ENCODE measurements at regions not wholly inside any gene's neighbourhood (a gene's known extent, or its start where the extent isn't known, plus 50 kb on each side); places are given as distances from the start of the nearest gene placed in this dataset.

DNA sequence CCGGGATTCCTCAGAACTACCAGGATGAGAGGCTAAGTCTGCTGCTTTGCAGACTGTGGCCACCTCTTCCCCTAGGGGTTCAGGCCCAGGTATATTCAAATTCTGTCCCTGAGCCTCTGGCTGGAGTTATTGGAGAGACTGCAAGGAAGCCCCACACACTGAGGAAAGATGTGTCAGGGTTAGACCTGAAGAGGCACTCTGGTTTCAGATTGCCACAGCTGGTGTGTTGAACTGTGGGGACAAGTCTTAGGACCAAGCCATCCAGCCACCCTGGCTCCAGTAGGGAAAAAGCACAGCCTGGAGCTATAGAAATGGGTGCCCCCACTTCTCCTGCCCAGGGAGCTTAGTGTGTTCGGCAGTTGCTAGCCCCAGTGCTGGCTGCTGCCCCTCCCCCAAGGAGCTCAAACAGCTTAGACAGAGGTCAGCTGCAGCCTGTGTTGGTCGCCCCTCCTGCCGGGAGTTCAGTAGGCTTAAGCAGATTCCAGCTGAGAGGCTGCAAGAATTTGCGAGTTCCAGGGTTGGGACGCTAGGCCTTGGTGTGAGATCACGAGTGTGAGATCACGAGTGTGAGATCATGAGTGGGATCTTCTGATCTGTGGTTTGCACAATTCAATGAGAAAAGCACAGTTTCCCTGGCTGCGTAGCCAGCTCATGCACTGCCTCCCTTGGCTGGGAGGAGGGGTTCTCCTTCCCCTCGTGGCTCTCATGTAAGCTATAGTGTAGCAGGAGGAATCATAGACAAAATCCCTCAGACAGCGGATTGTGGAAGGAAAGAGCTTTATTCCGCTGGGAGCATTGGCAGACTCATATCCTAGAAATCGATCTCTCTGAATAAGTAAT is 552.1 kb upstream of the CHORDC1 start:
- no peak overlapping the region for H3K27ac Mint-ChIP-seq

GRCh38 chr11:90770007-90770406 is 547.2 kb upstream of the CHORDC1 start:
- intact Hi-C loops (cut with micrococcal nuclease), result no loop called here

More for the DNA sequence above, 552.1 kb upstream of the CHORDC1 start:
- no peak for DNase-seq
- Mint-ChIP-seq H3K27me3 (ENCODE audit: low read depth in 3 of 3) (no peaks in the 10 kb centered on the region), H3K4me1 (no peaks in the 10 kb centered on the region), H3K9me3 (peaks cover 9 to 23% (median 16%) of the 10 kb centered on the region in 7 donors), H3K4me3 (no peak overlapping the region), H3K36me3 (no peaks in the 10 kb centered on the region)
- H3K79me2 ChIP-seq (ENCODE audit: insufficient read depth, low read length), result no peaks in the 10 kb centered on the region
- no peak overlapping the region for H2AFZ ChIP-seq (ENCODE audit: insufficient read depth, low read depth, low read length, poor library complexity, severe bottlenecking)
- peaks cover 12 to 29% of the 10 kb centered on the region in 2 donors for H3K9me3 ChIP-seq (replicated peaks in 1 of 2; ENCODE audit: control insufficient read depth in 1 of 2, insufficient read depth in 1 of 2, low read length in 2 of 2)
- no peaks in the 10 kb centered on the region for H3K27me3 ChIP-seq (ENCODE audit: control insufficient read depth in 2 of 2, insufficient read depth in 2 of 2, low read length in 2 of 2)
- WGBS (ENCODE audit: insufficient coverage), result 68% methylated on average over 10 of the region's 13 CpGs
- no peaks in the 10 kb centered on the region for H3K4me1 ChIP-seq (ENCODE audit: control insufficient read depth in 1 of 2, insufficient read depth in 2 of 2, low read length in 2 of 2)
- no peaks in the 10 kb centered on the region for H3K36me3 ChIP-seq (replicated peaks in 1 of 2; ENCODE audit: control insufficient read depth in 1 of 2, insufficient read depth in 2 of 2, low read length in 2 of 2)
- H3K4me2 ChIP-seq (replicated peaks; ENCODE audit: extremely low read depth, low read length, poor library complexity, severe bottlenecking), result no peak overlapping the region
- H3K4me3 ChIP-seq (replicated peaks in 1 of 3; ENCODE audit: low read depth in 2 of 3, low read length in 3 of 3), result no peak overlapping the region
- TF ChIP-seq, protein P1, sequence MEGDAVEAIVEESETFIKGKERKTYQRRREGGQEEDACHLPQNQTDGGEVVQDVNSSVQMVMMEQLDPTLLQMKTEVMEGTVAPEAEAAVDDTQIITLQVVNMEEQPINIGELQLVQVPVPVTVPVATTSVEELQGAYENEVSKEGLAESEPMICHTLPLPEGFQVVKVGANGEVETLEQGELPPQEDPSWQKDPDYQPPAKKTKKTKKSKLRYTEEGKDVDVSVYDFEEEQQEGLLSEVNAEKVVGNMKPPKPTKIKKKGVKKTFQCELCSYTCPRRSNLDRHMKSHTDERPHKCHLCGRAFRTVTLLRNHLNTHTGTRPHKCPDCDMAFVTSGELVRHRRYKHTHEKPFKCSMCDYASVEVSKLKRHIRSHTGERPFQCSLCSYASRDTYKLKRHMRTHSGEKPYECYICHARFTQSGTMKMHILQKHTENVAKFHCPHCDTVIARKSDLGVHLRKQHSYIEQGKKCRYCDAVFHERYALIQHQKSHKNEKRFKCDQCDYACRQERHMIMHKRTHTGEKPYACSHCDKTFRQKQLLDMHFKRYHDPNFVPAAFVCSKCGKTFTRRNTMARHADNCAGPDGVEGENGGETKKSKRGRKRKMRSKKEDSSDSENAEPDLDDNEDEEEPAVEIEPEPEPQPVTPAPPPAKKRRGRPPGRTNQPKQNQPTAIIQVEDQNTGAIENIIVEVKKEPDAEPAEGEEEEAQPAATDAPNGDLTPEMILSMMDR (IDR thresholded peaks at IDR 0.05), result no peak
- no peak overlapping the region for H3K27ac ChIP-seq (ENCODE audit: low read depth in 1 of 2, low read length in 2 of 2)
- H3K9ac ChIP-seq (ENCODE audit: insufficient read depth, low read length, poor library complexity, severe bottlenecking), result no peak overlapping the region
- no peaks in the 10 kb centered on the region for H4K20me1 ChIP-seq (ENCODE audit: insufficient read depth, low read length)
- intact Hi-C loops (cut with micrococcal nuclease), result no loop called here

More at GRCh38 chr11:90770007-90770406, 547.2 kb upstream of the CHORDC1 start:
- Mint-ChIP-seq H3K4me3 (no peak overlapping the region), H3K27me3 (ENCODE audit: low read depth in 3 of 3) (peaks cover 0 to 3% (median 0%) of the 10 kb centered on the region in 3 donors), H3K4me1 (no peaks in the 10 kb centered on the region), H3K36me3 (no peaks in the 10 kb centered on the region), H3K9me3 (peaks cover 5 to 15% (median 13%) of the 10 kb centered on the region in 7 donors), H3K27ac (no peak overlapping the region)
- Histone ChIP-seq H3K4me3 (replicated peaks in 1 of 3; ENCODE audit: low read depth in 2 of 3, low read length in 3 of 3) (no peak overlapping the region), H3K27ac (ENCODE audit: low read depth in 1 of 2, low read length in 2 of 2) (no peak overlapping the region), H3K27me3 (ENCODE audit: control insufficient read depth in 2 of 2, insufficient read depth in 2 of 2, low read length in 2 of 2) (no peaks in the 10 kb centered on the region), H2AFZ (ENCODE audit: insufficient read depth, low read depth, low read length, poor library complexity, severe bottlenecking) (no peak overlapping the region), H3K36me3 (replicated peaks in 1 of 2; ENCODE audit: control insufficient read depth in 1 of 2, insufficient read depth in 2 of 2, low read length in 2 of 2) (no peaks in the 10 kb centered on the region), H3K4me2 (replicated peaks; ENCODE audit: extremely low read depth, low read length, poor library complexity, severe bottlenecking) (no peak overlapping the region), H3K9ac (ENCODE audit: insufficient read depth, low read length, poor library complexity, severe bottlenecking) (no peak overlapping the region), H3K9me3 (replicated peaks in 1 of 2; ENCODE audit: control insufficient read depth in 1 of 2, insufficient read depth in 1 of 2, low read length in 2 of 2) (peaks cover 9 to 18% of the 10 kb centered on the region in 2 donors), H3K4me1 (ENCODE audit: control insufficient read depth in 1 of 2, insufficient read depth in 2 of 2, low read length in 2 of 2) (no peaks in the 10 kb centered on the region), H4K20me1 (ENCODE audit: insufficient read depth, low read length) (no peaks in the 10 kb centered on the region), H3K79me2 (ENCODE audit: insufficient read depth, low read length) (no peaks in the 10 kb centered on the region)
- 100% methylated on average over 1 of the region's 3 CpGs for WGBS (ENCODE audit: insufficient coverage)
- TF ChIP-seq, protein P1 (IDR thresholded peaks at IDR 0.05), result no peak
- no peak for DNase-seq

Data from CD14-positive monocyte (primary cell).